Kidney (tissue), 13 donors: ENCODE measurements at regions not wholly inside any gene's neighbourhood (a gene's known extent, or its start where the extent isn't known, plus 50 kb on each side); places are given as distances from the start of the nearest gene placed in this dataset.

ENCODE experiments used
- DNase-seq, 5 donors: peaks; one replicate each; pipeline ENCODE4 v3.0.0-alpha.2; 2013 to 2020
- FAIRE-seq: peaks from 2 replicates; lab custom pipeline; 2012; peaks lifted over from hg19 to GRCh38; lab: Jason Lieb, UNC
- H3K27ac ChIP-seq, 2 donors: one replicate each; pipeline ENCODE4 v1.7.0; 2013; ENCODE audit warnings: low read depth in 2 of 2, low read length in 2 of 2, inconsistent platforms in 1 of 2
- H3K27me3 ChIP-seq: one replicate; pipeline ENCODE4 v1.7.1; 2013; ENCODE audit warnings: low read length, inconsistent platforms; ENCODE audit not compliant: control insufficient read depth, insufficient read depth
- H3K36me3 ChIP-seq, 3 donors: one replicate each; pipeline versions ENCODE4 v1.7.0 to v1.7.1; 2013; ENCODE audit warnings: low read length in 3 of 3, control low read depth in 1 of 3, inconsistent platforms in 1 of 3; ENCODE audit not compliant: insufficient read depth in 3 of 3, control insufficient read depth in 2 of 3
- H3K4me1 ChIP-seq, 3 donors: one replicate each; pipeline versions ENCODE4 v1.7.0 to v1.7.1; 2013; ENCODE audit warnings: low read length in 3 of 3, inconsistent platforms in 1 of 3, low read depth in 1 of 3; ENCODE audit not compliant: control insufficient read depth in 2 of 3, insufficient read depth in 2 of 3
- H3K4me3 ChIP-seq, 3 donors: one replicate each; pipeline versions ENCODE4 v1.7.0 to v1.8.1; 2013; ENCODE audit warnings: low read length in 3 of 3, control low read depth in 1 of 3, inconsistent platforms in 1 of 3
- H3K9ac ChIP-seq, 3 donors: one replicate each; pipeline versions ENCODE4 v1.7.0 to v1.7.1; 2013; ENCODE audit warnings: low read length in 3 of 3, control low read depth in 1 of 3, inconsistent platforms in 1 of 3
- H3K9me3 ChIP-seq, 3 donors: one replicate each; pipeline versions ENCODE4 v1.7.0 to v1.7.1; 2013; ENCODE audit warnings: low read length in 3 of 3, control low read depth in 1 of 3, inconsistent platforms in 1 of 3; ENCODE audit not compliant: control insufficient read depth in 2 of 3, insufficient read depth in 1 of 3
- CTCF ChIP-seq: IDR thresholded peaks from 3 replicates; pipeline ENCODE4 v1.5.1; 2012; ENCODE audit warnings: mild to moderate bottlenecking, moderate library complexity, borderline replicate concordance; ENCODE audit not compliant: insufficient read depth; ENCODE audit errors: extremely low read depth
- intact Hi-C: fragments of 100-400 bp; cut with DNase I; formaldehyde crosslinking; loops from one replicate; pipeline ENCODE4 v1.11.1; 2022
- donor health status: control.
- donor health status: control.
- donor health status: control.
- donor health status: control.
- donor health status: control.
- donor health status: DM: yes; HTN: yes; CAD: no.
- donor health status: Normal renal cell carcinoma (clear cell type).

DNA sequence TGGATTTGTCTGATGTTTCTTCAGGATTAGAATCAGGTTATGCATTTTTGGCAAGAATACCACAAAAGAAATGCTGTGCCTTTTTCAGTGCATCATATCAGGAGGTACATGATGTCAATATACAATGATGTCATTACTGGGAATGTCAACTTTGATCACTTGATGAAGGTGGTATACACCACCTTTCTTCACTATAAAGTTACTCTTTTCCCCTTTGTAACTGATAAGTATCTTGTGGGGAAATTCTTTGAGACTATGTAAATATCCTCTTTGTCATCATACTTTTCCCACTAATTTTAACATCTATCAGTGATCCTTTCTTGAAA is 65.9 kb upstream of the TCF7L2 start:
- H3K4me3 ChIP-seq, result no peak overlapping the region
- DNase-seq, result no peak
- H3K9ac ChIP-seq, result no peak overlapping the region
- no peak overlapping the region for H3K27ac ChIP-seq
- intact Hi-C loops, result no loop called here
- H3K27me3 ChIP-seq, result no peaks in the 10 kb centered on the region
- H3K36me3 ChIP-seq, result no peaks in the 10 kb centered on the region
- no peak for FAIRE-seq
- peaks cover 0 to 17% (median 5%) of the 10 kb centered on the region in 3 donors for H3K4me1 ChIP-seq
- no peaks in the 10 kb centered on the region for H3K9me3 ChIP-seq
- no peak for TF ChIP-seq CTCF

GRCh38 chr10:112886463-112886862 is 63.6 kb upstream of the TCF7L2 start:
- intact Hi-C loops, result no loop called here
- H3K9me3 ChIP-seq, result no peaks in the 10 kb centered on the region
- FAIRE-seq, result no peak

DNA sequence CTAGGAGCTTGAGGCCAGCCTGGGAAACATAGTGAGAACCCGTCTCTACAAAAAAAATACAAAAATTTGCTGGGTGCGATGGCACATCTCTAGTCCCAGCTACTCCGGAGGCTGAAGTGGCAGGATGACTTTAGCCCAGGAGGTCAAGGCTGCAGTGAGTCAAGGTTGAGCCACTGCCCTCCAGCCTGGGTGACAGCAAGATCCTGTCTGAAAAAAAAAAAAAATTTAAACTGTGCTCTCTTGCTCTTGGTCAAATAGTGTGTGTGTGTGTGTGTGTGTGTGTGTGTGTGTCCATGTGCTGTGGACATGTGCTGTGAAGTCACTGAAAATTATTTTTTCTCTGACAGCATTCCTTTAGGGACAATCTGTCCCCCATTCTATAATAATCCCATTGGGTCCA is 62.1 kb upstream of the TCF7L2 start:
- no peak for FAIRE-seq
- Histone ChIP-seq H3K4me3 (no peak overlapping the region), H3K9me3 (no peaks in the 10 kb centered on the region), H3K36me3 (no peaks in the 10 kb centered on the region), H3K27ac (no peak overlapping the region), H3K27me3 (no peaks in the 10 kb centered on the region), H3K4me1 (peaks cover 0 to under 1% (median 0%) of the 10 kb centered on the region in 3 donors), H3K9ac (no peak overlapping the region)
- DNase-seq, result no peak
- TF ChIP-seq CTCF, result no peak
- intact Hi-C loops, result no loop called here

More at GRCh38 chr10:112886463-112886862, 63.6 kb upstream of the TCF7L2 start:
- Histone ChIP-seq H3K9ac (no peak overlapping the region), H3K27me3 (no peaks in the 10 kb centered on the region), H3K36me3 (no peaks in the 10 kb centered on the region), H3K27ac (no peak overlapping the region), H3K4me1 (peaks cover 0 to 12% (median 5%) of the 10 kb centered on the region in 3 donors), H3K4me3 (no peak overlapping the region)
- TF ChIP-seq CTCF, result no peak
- DNase-seq, result no peak

GRCh38 chr10:112895292-112895691 is 54.8 kb upstream of the TCF7L2 start:
- no peak overlapping the region for H3K9ac ChIP-seq
- H3K36me3 ChIP-seq, result no peaks in the 10 kb centered on the region
- FAIRE-seq, result no peak
- TF ChIP-seq CTCF, result no peak
- H3K27ac ChIP-seq, result no peak overlapping the region
- peaks cover 0 to 13% (median 0%) of the 10 kb centered on the region in 3 donors for H3K4me1 ChIP-seq
- DNase-seq, result no peak
- intact Hi-C loops, result no loop called here
- no peaks in the 10 kb centered on the region for H3K9me3 ChIP-seq
- H3K27me3 ChIP-seq, result no peaks in the 10 kb centered on the region
- H3K4me3 ChIP-seq, result no peak overlapping the region
